Muscle of back (tissue), 3 donors: ENCODE measurements at regions not wholly inside any gene's neighbourhood (a gene's known extent, or its start where the extent isn't known, plus 50 kb on each side); places are given as distances from the start of the nearest gene placed in this dataset.
"Not testable (repeated sequence)": the region's sequence is repeated elsewhere in the genome, so short reads cannot be mapped to it uniquely, and the experiment has no call there.

Source experiments
- DNase-seq, 3 donors: peaks; one replicate each; pipeline versions ENCODE4 v3.0.0 to v3.0.0-alpha.2; 2013

DNA sequence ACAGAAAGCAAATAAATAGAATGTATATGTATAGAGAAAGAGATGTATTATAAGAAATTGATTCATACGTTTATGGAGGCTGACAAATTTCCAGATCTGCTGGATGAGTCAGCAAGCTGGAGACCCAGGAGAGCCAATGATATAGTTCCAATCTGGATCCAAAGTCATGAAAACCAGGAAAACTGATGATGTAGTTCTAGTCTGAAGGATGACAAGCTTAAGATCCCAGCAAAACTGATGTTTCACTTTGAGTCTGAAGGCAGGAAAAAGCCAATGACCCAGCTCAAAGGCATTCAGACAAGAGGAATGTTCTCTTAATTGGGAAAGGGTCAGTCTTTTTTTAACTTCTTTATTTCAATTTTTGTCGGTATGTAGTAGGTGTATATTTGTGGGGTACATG is 102.6 kb downstream of the LHFPL1 start:
- DNase-seq = peak in 1 of 3 donors; percentile 13

DNA sequence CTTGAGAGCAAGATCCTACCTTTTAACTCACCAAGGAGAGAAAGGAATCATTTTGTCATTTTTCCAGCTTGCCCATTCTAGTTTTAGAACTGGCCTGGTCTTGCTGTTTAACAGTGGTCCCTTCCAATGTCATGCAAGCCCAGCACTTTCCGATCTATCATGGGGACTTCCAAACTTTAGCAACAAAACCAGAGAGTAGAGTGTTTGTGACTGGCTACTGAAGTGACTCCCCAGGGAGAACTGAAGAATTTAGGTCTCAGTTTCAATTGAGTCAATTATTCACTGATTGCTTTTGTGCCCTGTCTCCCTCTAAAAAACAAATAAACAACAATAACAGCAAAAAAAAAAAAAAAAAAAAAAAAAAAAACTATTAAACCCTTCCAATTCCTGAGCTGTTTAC is 108.3 kb downstream of the LHFPL1 start:
- DNase-seq = no peak

DNA sequence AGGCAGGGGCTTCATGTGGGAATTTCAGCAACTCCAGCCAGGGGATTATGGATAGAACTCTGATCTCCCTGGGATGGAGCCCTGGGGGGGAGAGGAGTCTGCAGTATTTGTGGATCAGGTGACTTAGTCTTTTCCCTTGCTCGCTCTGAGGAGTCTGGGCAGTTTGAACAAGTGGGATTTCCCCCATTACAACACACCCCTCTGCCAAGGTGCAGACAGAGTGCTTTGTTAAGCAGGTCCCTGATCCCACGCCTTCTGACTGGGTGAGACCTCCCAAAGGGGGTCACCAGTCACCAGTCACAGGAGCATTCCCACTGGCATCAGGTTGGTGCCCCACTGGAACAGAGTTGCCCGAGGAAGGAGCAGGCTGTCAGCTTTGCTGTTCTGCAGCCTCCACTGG is 123.9 kb downstream of the LHFPL1 start:
- DNase-seq = no peak

DNA sequence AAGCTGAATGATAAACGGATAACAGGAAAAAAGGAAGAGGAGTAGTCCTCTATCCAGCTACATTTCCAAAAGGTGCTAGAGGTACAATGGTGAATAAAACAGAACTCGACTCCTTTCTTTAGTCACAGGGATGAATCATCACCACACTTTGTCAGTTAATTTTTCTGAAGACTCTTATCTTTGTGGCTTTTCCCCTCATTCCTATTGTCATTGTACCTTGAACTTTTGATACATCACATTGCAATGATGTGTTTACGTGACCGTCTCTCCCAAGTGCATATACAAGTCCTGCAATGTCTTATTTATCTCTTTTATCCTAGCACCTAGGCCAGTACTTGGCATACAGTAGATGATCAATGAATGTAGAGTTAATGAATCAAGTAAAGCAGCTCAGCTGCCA is 134.7 kb downstream of the LHFPL1 start:
- DNase-seq = no peak

DNA sequence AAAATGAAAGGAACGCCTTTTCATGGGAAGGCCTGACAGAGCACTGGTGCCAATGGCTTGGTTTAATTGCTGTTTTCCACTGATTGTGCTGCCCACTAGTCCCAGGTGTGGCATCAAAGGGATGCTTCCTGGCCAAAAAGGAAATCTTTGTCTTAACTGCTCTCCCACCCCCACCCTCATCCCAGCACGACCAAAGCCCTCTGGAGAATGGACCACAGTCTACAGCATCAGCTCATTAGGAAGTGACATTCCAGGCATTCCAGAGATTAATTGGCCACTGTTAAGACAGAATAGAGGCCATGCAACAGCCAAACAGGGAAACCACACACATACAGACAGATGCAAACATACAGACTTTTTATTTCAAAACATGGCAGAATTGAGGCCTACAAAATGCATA is 143.2 kb downstream of the LHFPL1 start:
- DNase-seq = no peak

DNA sequence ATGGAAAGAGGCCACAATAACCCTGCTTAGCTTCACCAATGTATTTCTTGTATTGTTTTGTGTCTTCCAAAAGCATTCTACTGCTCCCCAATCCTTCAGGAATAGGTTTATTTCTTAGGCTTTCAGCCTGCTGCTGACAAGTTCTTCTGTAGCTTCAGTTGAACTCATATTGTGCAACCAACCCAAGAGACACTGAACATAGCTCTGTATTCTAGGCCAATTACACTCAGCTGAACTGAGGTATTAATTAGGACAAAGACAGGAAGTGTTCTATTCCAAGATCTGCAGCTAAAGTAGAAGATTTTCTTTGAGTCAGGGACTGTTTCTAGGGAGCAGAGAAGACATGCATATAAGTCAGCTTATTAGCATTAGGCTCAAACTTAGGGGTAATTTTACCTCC is 151.8 kb downstream of the LHFPL1 start:
- peak in 1 of 3 donors; percentile 28 for DNase-seq

DNA sequence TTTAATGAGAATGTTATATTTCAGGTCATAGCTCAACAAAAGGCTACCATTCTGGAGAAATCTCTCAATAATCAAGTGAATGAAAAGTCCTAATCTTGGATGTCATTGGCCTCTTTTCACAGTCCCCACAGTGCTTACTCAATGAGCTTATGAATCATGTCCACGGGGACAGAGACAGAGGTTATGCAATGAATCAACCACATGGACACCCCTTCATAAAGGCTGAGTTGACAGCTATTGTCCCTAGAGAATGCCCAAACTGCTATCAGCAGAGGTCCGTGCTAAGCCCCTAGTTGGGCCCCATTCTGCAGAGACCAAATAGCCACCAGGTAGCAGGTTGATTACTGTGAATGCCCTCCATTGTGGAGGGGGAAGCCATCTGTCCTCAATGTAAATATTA is 158.1 kb downstream of the LHFPL1 start:
- no peak for DNase-seq

DNA sequence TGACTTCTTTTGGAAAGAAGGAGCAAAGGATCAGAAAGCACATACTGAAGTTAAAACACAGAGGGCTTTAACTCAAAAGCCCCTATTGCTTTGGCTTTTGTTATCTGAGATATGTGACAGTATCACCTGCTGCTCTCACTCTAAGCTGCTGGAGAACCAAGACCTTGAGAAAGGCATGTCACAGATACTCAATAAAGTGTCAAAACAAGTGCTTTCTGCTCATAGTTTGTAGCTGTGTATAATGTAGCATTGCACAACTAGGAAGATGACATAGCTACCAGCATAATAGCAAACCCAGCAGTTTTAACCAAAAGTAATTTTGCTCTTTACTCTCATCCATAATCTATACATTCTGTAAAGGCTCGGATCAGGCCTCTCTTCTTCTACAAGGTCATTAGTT is 159.6 kb downstream of the LHFPL1 start:
- no peak for DNase-seq

DNA sequence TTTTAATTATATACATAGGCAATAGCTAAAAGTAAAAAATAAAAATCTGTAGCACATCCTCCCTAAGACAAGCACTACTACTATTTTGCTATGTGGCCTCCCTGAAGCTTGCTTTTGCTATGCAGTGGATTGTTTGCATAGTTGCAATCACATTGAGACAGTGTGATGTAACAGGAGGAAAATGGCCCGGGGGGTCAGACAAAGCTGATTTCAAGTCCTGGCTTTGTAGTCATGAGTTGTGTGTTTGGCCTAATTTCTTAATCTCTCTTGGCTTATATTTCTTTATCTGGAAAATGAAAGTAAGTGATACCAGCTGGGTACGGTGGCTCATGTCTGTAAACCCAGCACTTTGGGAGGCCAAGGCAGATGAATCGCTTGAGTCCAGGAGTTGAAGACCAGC is 166.6 kb downstream of the LHFPL1 start:
- no peak for DNase-seq

DNA sequence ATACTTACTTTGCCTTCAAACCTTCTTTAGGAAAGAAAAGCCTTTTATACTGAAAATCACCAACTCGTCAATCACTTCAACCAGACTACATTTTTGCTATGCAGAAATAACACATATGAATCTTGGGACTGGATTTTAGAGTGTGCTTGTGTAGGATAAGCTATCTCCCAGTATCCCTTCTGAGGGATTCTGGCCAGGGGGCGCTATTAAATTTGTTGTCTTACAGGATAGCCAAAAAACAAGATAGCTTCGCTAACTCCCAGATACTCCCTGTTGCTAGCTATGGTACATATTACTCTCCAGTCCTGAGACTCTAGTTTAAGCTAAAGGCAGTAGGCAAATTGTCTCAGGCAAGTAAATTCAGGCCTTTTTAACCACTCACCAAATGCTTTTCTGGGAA is 167.2 kb downstream of the LHFPL1 start:
- no peak for DNase-seq

DNA sequence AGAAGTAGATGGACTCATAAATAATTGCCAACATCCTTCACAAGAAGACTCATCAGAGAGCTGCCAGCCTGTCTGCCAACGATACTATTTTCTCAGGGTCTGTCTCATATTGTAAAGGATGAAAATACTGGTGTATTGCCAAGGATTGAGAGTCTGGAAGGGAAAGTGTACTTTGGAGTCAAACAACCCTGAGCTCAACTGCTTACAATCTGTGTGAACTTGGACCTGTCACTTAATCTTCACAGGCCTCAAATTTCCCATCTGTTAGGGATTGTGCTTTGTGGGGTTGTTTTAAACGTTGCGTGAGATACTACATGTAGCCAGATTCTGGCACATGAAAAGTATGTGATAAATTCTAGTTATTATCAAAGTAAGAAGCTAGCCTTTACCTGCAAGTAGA is 169.1 kb downstream of the LHFPL1 start:
- DNase-seq = no peak

DNA sequence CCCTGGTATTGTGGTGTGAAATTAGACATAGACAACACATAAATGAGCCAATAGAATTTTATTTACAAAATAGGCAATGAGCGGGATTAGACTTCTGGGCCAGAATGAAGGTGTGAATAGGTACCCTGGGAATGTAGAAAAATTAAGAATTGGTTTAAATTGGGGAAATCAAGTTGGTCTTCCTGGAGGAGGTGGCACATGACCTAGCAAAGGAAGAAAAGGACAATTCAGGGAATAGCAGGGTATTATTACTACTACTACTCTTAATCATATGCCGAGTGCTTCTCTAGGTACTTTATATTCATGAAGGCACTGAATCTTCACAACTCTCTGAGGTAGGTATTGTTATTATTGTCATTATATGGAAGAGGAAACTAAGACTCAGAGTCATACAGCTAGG is 202.1 kb downstream of the LHFPL1 start:
- no peak for DNase-seq

DNA sequence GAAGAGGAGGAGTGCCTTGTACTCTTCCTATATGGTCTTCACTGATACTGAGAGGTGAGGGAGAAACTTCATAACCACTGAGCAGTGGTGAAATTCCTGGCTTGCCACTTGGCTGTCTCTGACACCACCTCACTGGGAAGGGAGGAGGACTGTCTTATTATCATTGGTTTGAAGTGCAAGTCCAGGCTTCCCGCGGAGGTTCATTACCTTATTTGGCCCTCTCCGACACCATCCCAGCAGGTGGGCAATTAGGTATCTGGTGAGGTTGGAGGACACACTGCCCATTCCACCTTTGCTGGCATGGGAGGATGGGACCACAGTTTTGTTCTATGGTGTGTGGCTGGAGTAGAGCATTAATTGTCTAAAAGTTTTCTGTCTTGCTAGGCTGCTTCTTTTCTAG is 206.1 kb downstream of the LHFPL1 start:
- no peak for DNase-seq

DNA sequence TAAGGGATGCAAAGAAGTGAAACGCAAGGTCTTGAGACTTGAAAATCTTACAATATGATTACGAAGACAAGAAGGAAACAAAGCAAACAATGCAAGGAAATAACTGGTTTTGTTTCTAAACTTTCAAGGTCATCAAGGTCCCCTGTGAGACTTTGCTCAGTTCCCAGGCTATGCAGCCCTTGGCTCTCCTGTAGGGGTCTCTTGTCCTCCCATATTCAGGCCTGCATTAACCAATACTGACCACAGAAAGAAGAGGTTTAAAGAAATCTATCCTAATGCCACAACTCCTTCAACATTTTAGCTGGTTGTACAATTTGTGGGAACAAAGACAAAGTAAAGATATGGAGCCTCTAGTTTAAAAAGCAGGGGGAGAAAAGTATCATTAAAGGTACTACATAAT is 209.2 kb downstream of the LHFPL1 start:
- DNase-seq = no peak

DNA sequence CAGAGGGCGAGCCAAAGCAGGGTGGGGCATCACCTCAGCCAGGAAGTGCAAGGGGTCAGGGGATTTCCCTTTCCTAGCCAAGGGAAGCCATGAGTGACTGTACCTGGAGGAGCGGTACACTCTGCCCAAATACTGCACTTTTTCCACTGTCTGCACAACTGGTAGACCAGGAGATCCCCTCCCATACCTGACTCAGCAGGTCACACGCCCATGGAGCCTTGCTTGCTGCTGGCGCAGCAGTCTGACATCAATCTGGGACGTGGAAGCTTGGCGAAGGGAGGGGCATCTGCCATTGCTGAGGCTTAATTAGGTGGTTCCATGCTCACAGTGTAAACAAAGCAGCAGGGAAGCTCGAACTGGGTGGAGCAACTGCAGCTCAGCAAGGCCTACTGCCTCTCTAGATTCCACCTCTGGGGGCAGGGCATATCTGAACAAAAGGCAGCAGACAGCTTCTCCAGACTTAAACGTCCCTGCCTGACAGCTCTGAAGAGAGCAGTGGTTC is 217.7 kb downstream of the LHFPL1 start:
- DNase-seq = not testable (repeated sequence)

DNA sequence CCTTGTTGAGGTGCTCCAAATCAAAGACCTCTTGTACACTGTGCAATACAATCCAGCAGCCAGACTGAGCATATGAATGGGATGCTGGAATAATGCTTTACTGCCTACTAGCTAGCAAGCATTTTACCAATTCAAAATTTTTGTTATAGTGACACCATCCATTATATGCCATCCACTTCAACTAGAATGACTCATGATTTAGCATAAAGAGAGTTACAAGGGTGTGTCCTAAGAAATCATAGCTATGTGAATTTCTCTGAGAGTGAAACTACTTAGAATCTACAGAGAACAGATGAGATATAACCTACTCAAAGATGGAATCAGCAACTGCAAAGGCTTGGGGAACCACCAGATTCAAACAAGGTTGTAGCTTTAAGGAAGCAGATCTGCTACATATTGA is 221.9 kb downstream of the LHFPL1 start:
- DNase-seq = no peak

DNA sequence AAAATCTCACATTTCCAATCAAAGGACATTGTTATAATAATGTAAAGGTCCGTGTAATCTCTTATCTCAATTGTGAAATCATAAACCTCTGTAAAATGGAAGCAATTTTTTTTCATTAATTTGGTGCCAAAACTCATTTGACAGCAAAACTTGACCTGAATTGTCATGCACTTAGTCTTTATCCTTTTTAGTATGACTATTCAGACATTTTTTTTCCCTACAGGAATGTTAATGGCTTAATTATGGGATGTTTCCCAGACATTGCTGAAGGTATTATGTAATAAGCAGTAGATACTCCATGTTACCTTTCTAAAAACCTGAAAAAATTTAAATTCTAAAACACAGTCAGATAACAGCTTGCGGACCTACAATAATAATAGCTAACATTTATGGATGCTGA is 228.9 kb downstream of the LHFPL1 start:
- DNase-seq = no peak

DNA sequence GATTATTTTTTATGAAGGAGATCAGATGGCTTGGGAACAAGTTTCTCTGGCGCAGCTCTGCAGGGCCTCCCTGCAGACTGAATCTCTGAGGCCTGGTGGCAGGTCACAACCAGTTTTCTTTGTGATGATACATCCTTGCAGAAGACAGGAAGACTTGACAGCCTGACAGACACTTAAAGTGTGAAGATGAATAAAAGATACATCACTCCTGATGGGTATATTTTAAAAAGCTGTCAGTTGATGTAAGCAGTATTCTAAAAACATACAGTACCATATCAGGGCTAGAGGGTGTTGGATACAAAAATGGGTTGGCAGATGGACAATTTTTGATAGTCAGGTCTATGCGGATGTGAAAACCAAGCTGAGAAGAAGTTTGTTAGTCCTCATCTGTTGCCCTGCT is 239.5 kb downstream of the LHFPL1 start:
- DNase-seq = no peak

DNA sequence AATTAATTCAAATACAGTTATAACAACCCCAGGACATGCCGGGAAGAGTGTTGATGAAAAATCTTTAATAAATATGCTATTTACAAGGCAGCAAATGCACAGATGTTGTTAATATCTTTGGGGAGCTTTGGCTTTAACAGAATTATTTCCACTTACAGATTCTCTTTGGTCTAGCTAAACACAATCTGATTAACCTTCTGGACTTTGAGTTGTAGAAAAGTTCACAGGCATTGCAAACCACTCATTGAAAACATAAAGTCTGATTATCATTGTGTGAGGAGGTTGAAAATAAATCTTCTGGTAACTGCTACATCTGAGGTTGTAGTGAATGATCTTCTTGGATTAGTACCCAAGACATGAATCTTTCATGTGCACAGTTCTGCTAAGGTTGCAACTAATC is 255.6 kb downstream of the LHFPL1 start:
- DNase-seq = no peak

DNA sequence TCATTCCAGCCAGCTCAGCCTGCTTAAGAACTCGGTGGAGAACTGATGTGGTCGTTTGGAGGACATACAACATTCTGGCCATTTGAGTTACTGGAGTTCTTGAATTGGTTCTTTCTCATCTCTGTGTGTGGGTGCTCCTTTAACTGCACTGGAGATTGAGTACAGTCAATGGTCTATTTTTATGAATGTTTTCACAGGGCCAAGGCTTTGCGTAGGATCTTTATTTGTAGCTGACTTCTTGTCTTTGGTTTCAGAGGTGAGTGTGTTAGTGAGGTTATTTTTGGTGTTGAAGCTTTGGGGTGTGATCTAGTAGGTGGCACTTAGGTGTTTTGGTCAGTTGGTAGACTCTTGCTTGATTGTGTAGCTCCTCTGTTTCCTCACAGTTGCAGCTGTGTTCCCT is 288.4 kb downstream of the LHFPL1 start:
- no peak for DNase-seq

DNA sequence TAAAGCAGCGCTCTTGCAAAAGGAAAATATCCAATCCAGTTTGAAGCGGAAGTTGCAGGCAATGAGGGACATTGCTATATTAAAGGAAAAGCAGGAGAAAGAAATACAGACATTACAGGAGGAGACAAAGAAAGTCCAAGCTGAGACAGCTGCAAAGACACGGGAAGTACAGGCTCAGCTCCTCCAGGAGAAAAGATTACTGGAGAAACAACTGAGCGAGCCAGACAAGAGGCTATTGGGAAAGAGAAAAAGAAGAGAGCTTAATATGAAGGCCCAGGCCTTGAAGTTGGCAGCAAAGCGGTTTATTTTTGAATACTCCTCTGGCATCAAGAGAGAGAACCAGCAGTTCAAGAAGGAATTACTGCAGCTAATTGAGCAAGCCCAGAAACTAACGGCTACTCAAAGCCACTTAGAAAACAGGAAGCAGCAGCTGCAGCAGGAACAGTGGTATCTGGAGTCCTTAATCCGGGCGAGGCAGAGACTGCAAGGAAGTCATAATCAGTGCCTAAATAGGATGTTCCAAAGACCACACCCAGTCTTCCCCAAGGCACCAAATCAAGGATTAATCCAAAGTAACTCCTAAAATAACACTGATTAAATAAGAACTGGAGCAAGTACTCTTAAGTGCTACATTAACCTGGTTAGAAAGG is 298.0 kb downstream of the LHFPL1 start:
- DNase-seq = peak in 1 of 3 donors; percentile 6

DNA sequence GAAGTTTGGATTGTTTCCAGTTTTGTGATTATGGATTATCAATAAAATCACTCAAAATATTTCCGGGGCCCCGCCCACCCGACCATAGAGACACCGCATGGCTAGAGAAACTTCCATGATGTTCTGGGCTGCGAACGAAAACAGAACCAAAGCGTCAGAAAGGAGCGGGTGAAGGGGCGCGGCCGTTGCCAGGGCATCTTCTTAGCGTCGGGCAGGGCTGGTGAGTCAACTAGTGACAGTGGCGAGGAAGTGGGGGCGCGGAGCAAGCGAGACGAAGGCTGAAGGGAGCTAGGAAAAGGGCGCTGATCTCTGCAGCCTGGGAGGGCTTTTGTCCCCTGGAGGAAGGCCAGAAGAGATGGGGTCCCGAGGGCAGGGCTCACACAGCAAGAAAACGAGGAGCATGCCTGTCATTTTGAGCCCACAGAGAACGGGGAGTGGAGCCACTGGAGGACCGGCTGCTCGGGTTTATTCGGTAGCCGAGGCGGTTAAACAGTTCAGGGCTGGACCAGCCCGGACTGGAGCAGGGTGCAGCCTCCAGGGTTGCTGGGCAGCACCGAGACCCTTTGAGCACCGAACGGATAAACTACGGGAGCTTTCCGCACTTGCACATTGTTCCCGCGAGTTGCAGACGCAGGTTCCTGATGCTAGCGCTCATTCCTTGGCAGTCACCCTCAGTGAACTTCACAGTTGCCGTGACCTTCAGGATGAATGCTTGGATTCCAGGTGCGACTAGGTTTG is 298.1 kb upstream of the TRPC5 start:
- DNase-seq = no peak

DNA sequence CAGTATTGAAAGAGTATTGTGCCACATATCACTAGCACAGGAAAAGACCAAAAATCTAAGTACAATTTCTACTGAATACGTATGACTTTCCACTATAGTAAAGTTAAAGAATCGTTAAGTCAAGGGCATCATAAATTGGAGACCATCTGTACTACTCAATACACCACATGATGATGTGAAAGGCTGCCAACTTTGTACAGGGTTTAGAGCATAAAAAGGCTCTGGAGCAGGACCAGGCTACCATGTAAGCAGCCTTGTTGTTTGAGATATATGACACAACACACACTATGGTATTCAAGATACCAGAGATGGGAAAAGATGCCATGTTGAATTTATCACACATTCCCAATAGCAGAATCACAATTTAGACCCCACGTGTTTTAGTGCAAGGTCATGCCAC is 294.9 kb upstream of the TRPC5 start:
- no peak for DNase-seq

DNA sequence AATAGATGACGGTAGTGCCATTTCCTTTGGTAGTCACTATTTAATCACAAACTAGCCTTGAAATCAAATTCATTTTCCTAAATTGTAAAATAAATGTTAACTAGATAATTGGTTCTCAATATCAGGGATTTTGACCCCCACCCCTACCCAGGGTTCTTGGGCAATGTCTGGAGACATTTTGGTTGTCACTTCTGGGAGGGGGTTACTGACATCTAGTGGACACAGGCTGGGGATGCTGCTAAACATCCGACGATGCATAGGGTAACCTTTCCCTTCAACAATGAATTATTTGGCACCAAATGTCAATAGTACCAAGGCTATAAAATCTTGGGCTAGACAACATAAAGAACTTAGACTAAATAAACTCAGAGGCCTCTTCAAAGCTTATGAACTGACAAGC is 285.8 kb upstream of the TRPC5 start:
- DNase-seq = no peak
